Gastroesophageal sphincter (tissue), 4 donors: ENCODE measurements at regions not wholly inside any gene's neighbourhood (a gene's known extent, or its start where the extent isn't known, plus 50 kb on each side); places are given as distances from the start of the nearest gene placed in this dataset.

Experiments used
- ATAC-seq: fragments of 150-250 bp; one replicate; pipeline ENCODE4 v1.9.1; 2016; ENCODE audit warnings: mild to moderate bottlenecking, moderate library complexity
- H3K27ac ChIP-seq, 4 donors: fragments of 200-600 bp; sonication (generic) in 3 of 4; 1 replicate in 3 of 4; 2 replicates in 1 of 4; pipeline ENCODE4 v1.5.1; 2016 to 2019
- H3K27me3 ChIP-seq: fragments of 200-600 bp; sonication (generic); one replicate; pipeline ENCODE4 v1.5.1; 2019
- H3K36me3 ChIP-seq, 2 donors: fragments of 200-600 bp; sonication (generic); one replicate each; pipeline ENCODE4 v1.5.1; 2019; ENCODE audit warnings: control low read depth in 1 of 2
- H3K4me1 ChIP-seq, 3 donors: fragments of 200-600 bp; sonication (generic); 1 replicate in 2 of 3; 2 replicates in 1 of 3; pipeline ENCODE4 v1.5.1; 2016 to 2019; ENCODE audit warnings: control low read depth in 2 of 3
- H3K4me3 ChIP-seq, 2 donors: fragments of 200-600 bp; sonication (generic); one replicate each; pipeline ENCODE4 v1.5.1; 2019; ENCODE audit warnings: mild to moderate bottlenecking in 1 of 2, moderate library complexity in 1 of 2
- H3K9me3 ChIP-seq, 3 donors: fragments of 200-600 bp; sonication (generic); one replicate each; pipeline ENCODE4 v1.5.1; 2017 to 2019; ENCODE audit warnings: control low read depth in 2 of 3
- CTCF ChIP-seq, 4 experiments: fragments of 200-600 bp in 2 of 4; fragments of 450-650 bp in 2 of 4; sonication (generic) in 1 of 4; IDR thresholded peaks; one replicate each; pipeline ENCODE4 v1.5.1; 2017 to 2019; ENCODE audit warnings: antibody characterized with exemption in 4 of 4, mild to moderate bottlenecking in 2 of 4, moderate library complexity in 2 of 4
- EP300 ChIP-seq: sonication (generic); formaldehyde crosslinking; IDR thresholded peaks from one replicate; pipeline ENCODE4 v1.6.1; 2017; ENCODE audit warnings: antibody characterized with exemption, mild to moderate bottlenecking
- POLR2A ChIP-seq, 2 donors: fragments of 450-650 bp; IDR thresholded peaks; one replicate each; pipeline ENCODE4 v1.6.1; 2017; ENCODE audit warnings: antibody characterized with exemption in 2 of 2, mild to moderate bottlenecking in 2 of 2, moderate library complexity in 1 of 2
- POLR2AphosphoS5 ChIP-seq: sonication (generic); formaldehyde crosslinking; IDR thresholded peaks from one replicate; pipeline ENCODE4 v1.6.1; 2017; ENCODE audit warnings: antibody characterized with exemption
- WGBS, 2 donors: methylation state at CpG; one replicate each; pipeline ENCODE4 v1.1.5; 2018; ENCODE audit warnings: low coverage in 1 of 2; 5-methylcytosine and 5-hydroxymethylcytosine counted together

GRCh38 chr20:22931653-22932608 lies 103.2 kb upstream of the SSTR4 start:
- ATAC-seq: no peak
- Histone ChIP-seq H3K4me3 (no peak overlapping the region), H3K9me3 (peaks cover 0 to 3% (median 0%) of the 10 kb centered on the region in 3 donors), H3K4me1 (no peaks in the 10 kb centered on the region), H3K27ac (no peak overlapping the region), H3K36me3 (no peaks in the 10 kb centered on the region), H3K27me3 (no peaks in the 10 kb centered on the region)
- 79 to 86% methylated on average over 5 of the region's 7 CpGs for WGBS, 2 donors
- no peak for TF ChIP-seq CTCF (IDR thresholded peaks at IDR 0.05)
- TF ChIP-seq EP300: no peak
- no peak for TF ChIP-seq POLR2AphosphoS5
- TF ChIP-seq POLR2A (IDR thresholded peaks at IDR 0.05): no peak

- no peak for TF ChIP-seq POLR2A (IDR thresholded peaks at IDR 0.05)
- WGBS, 2 donors: 50 to 53% methylated on average over 3 of the region's 3 CpGs
- no peak for ATAC-seq
Measured at GRCh38 chr20:22939181-22939580, 95.9 kb upstream of the SSTR4 start.

GRCh38 chr20:22940350-22940749 lies 94.8 kb upstream of the SSTR4 start:
- no peak for ATAC-seq
- H3K4me3 ChIP-seq: no peak overlapping the region
- TF ChIP-seq EP300: no peak
- no peak for TF ChIP-seq POLR2A (IDR thresholded peaks at IDR 0.05)
- TF ChIP-seq CTCF (IDR thresholded peaks at IDR 0.05): no peak
- TF ChIP-seq POLR2AphosphoS5: no peak
- H3K36me3 ChIP-seq: no peaks in the 10 kb centered on the region
- peaks cover 4% of the 10 kb centered on the region for H3K27me3 ChIP-seq
- 93 to 96% methylated on average over 3 of the region's 4 CpGs for WGBS, 2 donors
- H3K27ac ChIP-seq: no peak overlapping the region
- no peaks in the 10 kb centered on the region for H3K4me1 ChIP-seq
- H3K9me3 ChIP-seq: no peaks in the 10 kb centered on the region

More at GRCh38 chr20:22939181-22939580, 95.9 kb upstream of the SSTR4 start:
- Histone ChIP-seq H3K9me3 (no peaks in the 10 kb centered on the region), H3K4me3 (no peak overlapping the region), H3K36me3 (no peaks in the 10 kb centered on the region), H3K27ac (no peak overlapping the region), H3K4me1 (no peaks in the 10 kb centered on the region), H3K27me3 (no peaks in the 10 kb centered on the region)

- WGBS, 2 donors: 72 to 90% methylated on average over 5 of the region's 5 CpGs
- H3K27ac ChIP-seq: no peak overlapping the region
- H3K4me1 ChIP-seq: no peaks in the 10 kb centered on the region
- no peaks in the 10 kb centered on the region for H3K36me3 ChIP-seq
- no peaks in the 10 kb centered on the region for H3K9me3 ChIP-seq
- TF ChIP-seq POLR2A (IDR thresholded peaks at IDR 0.05) (no peak), POLR2AphosphoS5 (no peak), CTCF (IDR thresholded peaks at IDR 0.05) (no peak), EP300 (no peak)
- H3K4me3 ChIP-seq: no peak overlapping the region
- peaks cover 4% of the 10 kb centered on the region for H3K27me3 ChIP-seq
- ATAC-seq: no peak
Measured at GRCh38 chr20:22941550-22941949, 93.6 kb upstream of the SSTR4 start.

- Histone ChIP-seq H3K9me3 (no peaks in the 10 kb centered on the region), H3K36me3 (no peaks in the 10 kb centered on the region), H3K4me1 (no peaks in the 10 kb centered on the region), H3K27me3 (peaks cover 4% of the 10 kb centered on the region), H3K4me3 (no peak overlapping the region), H3K27ac (no peak overlapping the region)
- 87 to 90% methylated on average over 2 of the region's 2 CpGs for WGBS, 2 donors
- ATAC-seq: no peak
- TF ChIP-seq POLR2AphosphoS5 (no peak), EP300 (no peak), POLR2A (IDR thresholded peaks at IDR 0.05) (no peak), CTCF (IDR thresholded peaks at IDR 0.05) (no peak)
Measured at GRCh38 chr20:22942742-22943141, 92.4 kb upstream of the SSTR4 start.
